Testis (tissue), 2 donors: ENCODE measurements at regions not wholly inside any gene's neighbourhood (a gene's known extent, or its start where the extent isn't known, plus 50 kb on each side); places are given as distances from the start of the nearest gene placed in this dataset.

Source experiments
- DNase-seq: peaks from one replicate; pipeline ENCODE4 v3.0.0-alpha.2; 2019
- H3K27ac ChIP-seq, 2 donors: fragments of 200-600 bp; sonication (generic); one replicate each; pipeline ENCODE4 v1.5.1; 2019
- H3K27me3 ChIP-seq: fragments of 200-600 bp; sonication (generic); one replicate; pipeline ENCODE4 v1.5.1; 2019
- H3K36me3 ChIP-seq: fragments of 200-600 bp; sonication (generic); one replicate; pipeline ENCODE4 v1.5.1; 2017; ENCODE audit warnings: low read depth; ENCODE audit errors: missing control alignments
- H3K4me1 ChIP-seq: fragments of 200-600 bp; sonication (generic); one replicate; pipeline ENCODE4 v1.5.1; 2019
- H3K4me3 ChIP-seq, 2 donors: fragments of 200-600 bp; sonication (generic); one replicate each; pipeline ENCODE4 v1.5.1; 2017 to 2019
- H3K9me3 ChIP-seq: fragments of 200-600 bp; sonication (generic); one replicate; pipeline ENCODE4 v1.5.1; 2017
- POLR2A ChIP-seq: fragments of 450-650 bp; IDR thresholded peaks from one replicate; pipeline ENCODE4 v1.6.1; 2017; ENCODE audit warnings: antibody characterized with exemption, mild to moderate bottlenecking, moderate library complexity
- WGBS, 2 donors: methylation state at CpG; one replicate each; pipeline ENCODE4 v1.1.5; 2018; 5-methylcytosine and 5-hydroxymethylcytosine counted together
- intact Hi-C: fragments of 100-400 bp; cut with DNase I; formaldehyde crosslinking; loops from one replicate; pipeline ENCODE4 v1.15.1; 2023; ENCODE audit warnings: low total_unique reads
- TF ChIP-seq, protein P1 (sequence below), 3 experiments: fragments of 450-650 bp in 2 of 3; fragments of 200-600 bp in 1 of 3; sonication (generic) in 1 of 3; IDR thresholded peaks; one replicate each; pipeline ENCODE4 v1.5.1; 2016 to 2019; ENCODE audit warnings: antibody characterized with exemption in 3 of 3, mild to moderate bottlenecking in 2 of 3, moderate library complexity in 1 of 3

DNA sequence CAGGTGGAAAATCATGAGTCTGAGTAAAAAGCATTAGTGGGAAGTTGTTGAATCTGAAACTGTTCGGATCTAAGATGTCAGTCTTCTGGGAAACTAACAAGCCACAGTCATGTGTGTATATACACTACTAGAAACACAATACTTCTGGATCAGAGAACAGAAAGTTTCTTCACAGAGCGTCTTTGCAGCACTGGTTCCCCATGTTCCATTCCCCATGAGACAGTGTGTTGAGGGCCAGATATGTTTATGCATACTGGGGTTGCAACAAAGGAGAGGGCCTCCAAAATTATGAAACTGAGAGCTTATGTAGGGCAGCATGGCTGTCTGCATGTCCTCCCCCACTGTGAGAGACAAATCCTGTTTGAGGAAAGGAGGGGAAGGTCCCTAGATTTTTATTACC is 295.0 kb upstream of the NAV3 start:
- 82 to 85% methylated on average over 2 of the region's 2 CpGs for WGBS, 2 donors
- intact Hi-C loops: no loop called here
- TF ChIP-seq, protein P1, sequence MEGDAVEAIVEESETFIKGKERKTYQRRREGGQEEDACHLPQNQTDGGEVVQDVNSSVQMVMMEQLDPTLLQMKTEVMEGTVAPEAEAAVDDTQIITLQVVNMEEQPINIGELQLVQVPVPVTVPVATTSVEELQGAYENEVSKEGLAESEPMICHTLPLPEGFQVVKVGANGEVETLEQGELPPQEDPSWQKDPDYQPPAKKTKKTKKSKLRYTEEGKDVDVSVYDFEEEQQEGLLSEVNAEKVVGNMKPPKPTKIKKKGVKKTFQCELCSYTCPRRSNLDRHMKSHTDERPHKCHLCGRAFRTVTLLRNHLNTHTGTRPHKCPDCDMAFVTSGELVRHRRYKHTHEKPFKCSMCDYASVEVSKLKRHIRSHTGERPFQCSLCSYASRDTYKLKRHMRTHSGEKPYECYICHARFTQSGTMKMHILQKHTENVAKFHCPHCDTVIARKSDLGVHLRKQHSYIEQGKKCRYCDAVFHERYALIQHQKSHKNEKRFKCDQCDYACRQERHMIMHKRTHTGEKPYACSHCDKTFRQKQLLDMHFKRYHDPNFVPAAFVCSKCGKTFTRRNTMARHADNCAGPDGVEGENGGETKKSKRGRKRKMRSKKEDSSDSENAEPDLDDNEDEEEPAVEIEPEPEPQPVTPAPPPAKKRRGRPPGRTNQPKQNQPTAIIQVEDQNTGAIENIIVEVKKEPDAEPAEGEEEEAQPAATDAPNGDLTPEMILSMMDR (IDR thresholded peaks at IDR 0.05): no peak
- TF ChIP-seq POLR2A: no peak
- Histone ChIP-seq H3K9me3 (no peaks in the 10 kb centered on the region), H3K4me3 (no peak overlapping the region), H3K27ac (no peak overlapping the region), H3K4me1 (no peaks in the 10 kb centered on the region), H3K36me3 (no peaks in the 10 kb centered on the region), H3K27me3 (no peaks in the 10 kb centered on the region)
- no peak for DNase-seq

DNA sequence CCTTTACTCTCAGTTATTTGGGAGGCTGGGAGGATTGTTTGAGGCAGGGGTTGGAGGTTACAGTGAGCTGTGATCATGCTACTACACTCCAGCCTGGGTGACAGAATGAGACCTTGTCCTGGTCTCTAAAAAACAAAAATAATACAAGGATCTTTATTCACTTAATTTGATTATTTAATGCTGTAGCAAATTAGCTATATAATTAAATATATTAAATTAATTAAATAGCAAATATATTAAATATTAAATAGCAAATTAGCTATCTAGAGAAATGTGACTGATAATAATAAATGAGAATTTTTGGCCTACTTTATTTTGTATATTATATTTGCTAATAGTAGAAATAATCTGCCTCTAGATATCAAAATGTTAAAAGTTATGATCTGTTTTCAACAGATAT is 298.8 kb upstream of the NAV3 start:
- Histone ChIP-seq H3K4me3 (no peak overlapping the region), H3K4me1 (no peaks in the 10 kb centered on the region), H3K36me3 (no peaks in the 10 kb centered on the region), H3K27me3 (no peaks in the 10 kb centered on the region), H3K27ac (no peak overlapping the region), H3K9me3 (no peaks in the 10 kb centered on the region)
- intact Hi-C loops: no loop called here
- no peak for DNase-seq
- TF ChIP-seq POLR2A: no peak
- TF ChIP-seq, protein P1 (IDR thresholded peaks at IDR 0.05): no peak

DNA sequence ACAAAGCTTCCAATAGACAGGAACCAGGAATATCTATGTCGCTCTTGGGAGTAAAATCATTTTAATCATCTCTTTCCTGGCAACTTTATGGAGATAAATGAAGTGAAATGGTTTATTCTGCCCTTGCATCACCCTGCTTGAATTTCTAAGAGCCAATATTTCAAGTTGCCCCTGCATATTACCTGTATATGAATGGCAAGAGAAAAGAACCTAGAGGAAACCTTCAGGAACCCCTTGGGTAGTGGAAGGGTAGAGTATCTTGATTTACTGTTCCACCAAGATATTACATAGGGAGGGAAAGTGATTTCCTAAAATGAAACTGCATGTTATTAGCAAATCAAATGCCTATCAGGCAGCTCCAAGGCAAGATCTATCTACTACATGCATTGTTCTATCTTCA is 308.4 kb upstream of the NAV3 start:
- Histone ChIP-seq H3K27ac (no peak overlapping the region), H3K9me3 (no peaks in the 10 kb centered on the region), H3K4me3 (no peak overlapping the region), H3K27me3 (no peaks in the 10 kb centered on the region), H3K4me1 (no peaks in the 10 kb centered on the region), H3K36me3 (no peaks in the 10 kb centered on the region)
- no peak for TF ChIP-seq POLR2A
- TF ChIP-seq, protein P1 (IDR thresholded peaks at IDR 0.05): no peak
- no peak for DNase-seq
- intact Hi-C loops: no loop called here
- 74 to 76% methylated on average over 1 of the region's 1 CpG for WGBS, 2 donors

DNA sequence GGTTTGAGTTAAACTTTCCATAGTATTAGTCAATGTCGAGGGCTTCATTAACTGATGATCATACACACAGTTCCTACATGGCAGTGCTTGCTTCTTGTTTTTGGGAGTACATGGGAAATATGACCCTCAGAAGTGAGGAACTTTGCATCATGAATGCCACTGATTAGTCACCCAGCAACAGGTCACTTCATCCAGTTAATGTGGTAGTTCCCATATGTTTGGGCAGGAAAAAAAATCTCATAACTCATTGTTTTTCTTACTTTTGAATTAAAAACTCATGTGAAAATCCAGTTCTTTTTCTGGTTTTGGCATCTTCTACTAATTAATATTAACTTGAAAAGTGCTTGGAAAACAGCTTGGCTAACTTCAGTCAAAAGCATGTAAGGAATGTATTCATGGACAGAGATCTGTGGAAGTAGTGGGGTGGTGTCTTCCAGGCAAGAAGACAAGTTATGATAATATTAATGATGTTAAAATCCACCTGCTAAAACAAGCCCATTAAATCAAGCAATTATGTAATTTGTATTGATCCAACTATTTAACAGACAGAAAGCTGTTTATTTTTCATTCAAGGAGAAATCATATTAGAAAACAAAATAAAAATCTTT is 309.1 kb upstream of the NAV3 start:
- no peak for DNase-seq
- intact Hi-C loops: no loop called here
- Histone ChIP-seq H3K36me3 (no peaks in the 10 kb centered on the region), H3K27me3 (no peaks in the 10 kb centered on the region), H3K4me1 (no peaks in the 10 kb centered on the region), H3K27ac (no peak overlapping the region), H3K9me3 (no peaks in the 10 kb centered on the region), H3K4me3 (no peak overlapping the region)
- TF ChIP-seq, protein P1 (IDR thresholded peaks at IDR 0.05): no peak
- TF ChIP-seq POLR2A: no peak
- 67 to 76% methylated on average over 1 of the region's 1 CpG for WGBS, 2 donors

DNA sequence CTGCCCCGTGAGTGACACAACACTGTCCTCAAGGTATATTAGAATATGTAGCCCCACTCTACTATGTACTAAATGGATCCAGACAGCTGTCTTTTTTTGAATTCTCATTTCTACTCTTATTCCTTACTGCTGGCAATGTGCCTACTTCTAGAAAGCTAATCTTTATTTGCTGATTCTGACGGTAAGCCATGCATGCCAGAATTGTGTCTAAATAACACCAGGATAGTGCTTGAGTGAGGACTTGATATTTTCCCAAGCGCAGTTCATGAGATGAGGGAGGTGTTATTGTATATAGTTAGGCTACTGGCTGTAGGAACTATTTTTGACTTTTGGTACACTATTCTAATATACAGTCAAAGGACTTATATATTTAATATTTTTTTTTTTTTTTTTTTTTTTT is 316.2 kb upstream of the NAV3 start:
- Histone ChIP-seq H3K4me3 (no peak overlapping the region), H3K27me3 (no peaks in the 10 kb centered on the region), H3K27ac (no peak overlapping the region), H3K9me3 (no peaks in the 10 kb centered on the region), H3K36me3 (no peaks in the 10 kb centered on the region), H3K4me1 (no peaks in the 10 kb centered on the region)
- no peak for DNase-seq
- TF ChIP-seq, protein P1 (IDR thresholded peaks at IDR 0.05): no peak
- no peak for TF ChIP-seq POLR2A
- 55 to 64% methylated on average over 3 of the region's 3 CpGs for WGBS, 2 donors
- intact Hi-C loops: no loop called here
